Anterior cingulate cortex (tissue), 58 donors: ENCODE measurements at regions not wholly inside any gene's neighbourhood (a gene's known extent, or its start where the extent isn't known, plus 50 kb on each side); places are given as distances from the start of the nearest gene placed in this dataset.

Experiments
- DNase-seq, 58 donors: peaks; one replicate each; lab custom pipeline; 2025; lab: John Stamatoyannopoulos, UW

- DNase-seq: no peak
Measured at GRCh38 chrX:7789200-7789599, 53.8 kb upstream of the VCX start.

GRCh38 chrX:7788334-7788733, 54.6 kb upstream of the VCX start:
- DNase-seq: no peak

- DNase-seq: no peak
Measured at GRCh38 chrX:7787714-7788113, 55.3 kb upstream of the VCX start.

GRCh38 chrX:7784580-7784979, 58.4 kb upstream of the VCX start:
- no peak for DNase-seq

GRCh38 chrX:7779644-7780043, 63.3 kb upstream of the VCX start:
- DNase-seq: no peak

GRCh38 chrX:7775987-7776386, 67.0 kb upstream of the VCX start:
- no peak for DNase-seq

- DNase-seq: no peak
Measured at GRCh38 chrX:7771788-7772438, 71.1 kb upstream of the VCX start.

- DNase-seq: no peak
Measured at GRCh38 chrX:7759830-7760229, 83.1 kb upstream of the VCX start.

- DNase-seq: no peak
Measured at GRCh38 chrX:7746856-7747255, 96.1 kb upstream of the VCX start.

- DNase-seq: no peak
Measured at GRCh38 chrX:7730071-7730470, 112.9 kb upstream of the VCX start.

GRCh38 chrX:7720519-7720918, 122.5 kb upstream of the VCX start:
- DNase-seq: no peak

- DNase-seq: no peak
Measured at GRCh38 chrX:7714351-7714750, 128.6 kb upstream of the VCX start.

GRCh38 chrX:7711167-7711566, 131.8 kb upstream of the VCX start:
- no peak for DNase-seq

GRCh38 chrX:7709845-7710244, 133.1 kb upstream of the VCX start:
- no peak for DNase-seq

- DNase-seq: peak in 1 of 58 donors; percentile 0
Measured at GRCh38 chrX:7706032-7706431, 136.9 kb upstream of the VCX start.

GRCh38 chrX:7704205-7704604, 138.8 kb upstream of the VCX start:
- no peak for DNase-seq

- DNase-seq: no peak
Measured at GRCh38 chrX:7698248-7698647, 144.7 kb upstream of the VCX start.

GRCh38 chrX:7690842-7691241, 152.1 kb upstream of the VCX start:
- no peak for DNase-seq

- no peak for DNase-seq
Measured at GRCh38 chrX:7689791-7690412, 153.1 kb upstream of the VCX start.

GRCh38 chrX:7680181-7680580, 162.8 kb upstream of the VCX start:
- DNase-seq: no peak

- DNase-seq: no peak
Measured at GRCh38 chrX:7654316-7654715, 188.7 kb upstream of the VCX start.

GRCh38 chrX:7647831-7648230, 195.1 kb upstream of the VCX start:
- DNase-seq: no peak

GRCh38 chrX:7641141-7641540, 201.8 kb upstream of the VCX start:
- DNase-seq: no peak
